ENCODE measurements at regions not wholly inside any gene's neighbourhood (a gene's known extent, or its start where the extent isn't known, plus 50 kb on each side); places are given as distances from the start of the nearest gene placed in this dataset.
"Not testable (repeated sequence)": the region's sequence is repeated elsewhere in the genome, so short reads cannot be mapped to it uniquely, and the experiment has no call there.

GRCh38 chr14:71333705-71334104, 426.4 kb downstream of the PCNX1 start:
- DNase-seq, result no peak

GRCh38 chr14:71336489-71337192, 429.4 kb downstream of the PCNX1 start:
- no peak for DNase-seq

- no peak for DNase-seq
These were observed 430.9 kb downstream of the PCNX1 start for GRCh38 chr14:71338153-71338552.

GRCh38 chr14:71339650-71340415, 432.6 kb downstream of the PCNX1 start:
- DNase-seq, result no peak

- no peak for DNase-seq
These were observed 433.9 kb downstream of the PCNX1 start for GRCh38 chr14:71341156-71341555.

- no peak for DNase-seq
These were observed 436.5 kb downstream of the PCNX1 start for GRCh38 chr14:71343724-71344123.

- DNase-seq, result no peak
These were observed 437.2 kb downstream of the PCNX1 start for GRCh38 chr14:71344506-71344905.

GRCh38 chr14:71346685-71347084, 439.4 kb downstream of the PCNX1 start:
- DNase-seq, result no peak

GRCh38 chr14:71348394-71348793, 441.1 kb downstream of the PCNX1 start:
- DNase-seq, result no peak

GRCh38 chr14:71348817-71349216, 441.6 kb downstream of the PCNX1 start:
- DNase-seq, result no peak

GRCh38 chr14:71354142-71354541, 446.9 kb downstream of the PCNX1 start:
- DNase-seq, result no peak

GRCh38 chr14:71354801-71355200, 447.5 kb downstream of the PCNX1 start:
- no peak for DNase-seq

- no peak for DNase-seq
These were observed 448.3 kb downstream of the PCNX1 start for GRCh38 chr14:71355324-71356201.

- DNase-seq, result no peak
These were observed 451.1 kb downstream of the PCNX1 start for GRCh38 chr14:71358209-71358931.

GRCh38 chr14:71358932-71359421, 451.7 kb downstream of the PCNX1 start:
- DNase-seq, result not testable (repeated sequence)

- DNase-seq, result no peak
These were observed 452.6 kb downstream of the PCNX1 start for GRCh38 chr14:71359823-71360222.

GRCh38 chr14:71361336-71361735, 454.1 kb downstream of the PCNX1 start:
- no peak for DNase-seq

GRCh38 chr14:71361874-71362273, 454.6 kb downstream of the PCNX1 start:
- DNase-seq, result no peak

GRCh38 chr14:71362282-71362681, 455.0 kb downstream of the PCNX1 start:
- DNase-seq, result peak; percentile 29

- peak; percentile 85 for DNase-seq
These were observed 455.8 kb downstream of the PCNX1 start for GRCh38 chr14:71362920-71363584.

GRCh38 chr14:71363946-71364925, 457.0 kb downstream of the PCNX1 start:
- no peak for DNase-seq

Data from NCI-H524 treated with DMSO at 0.1 percent for 48 hours (cell line).